CD14-positive monocyte (primary cell): ENCODE measurements at regions not wholly inside any gene's neighbourhood (a gene's known extent, or its start where the extent isn't known, plus 50 kb on each side); places are given as distances from the start of the nearest gene placed in this dataset.

Source experiments
- DNase-seq, 3 donors: peaks; one replicate each; pipeline ENCODE4 v3.0.0-alpha.2; 2011 to 2022
- H2AFZ ChIP-seq: 2 replicates; pipeline ENCODE4 v1.6.0; 2012; ENCODE audit warnings: mild to moderate bottlenecking, low read depth, low read length, inconsistent platforms; ENCODE audit not compliant: insufficient read depth, poor library complexity, severe bottlenecking
- H3K27ac ChIP-seq, 2 donors: 1 replicate in 1 of 2; 2 replicates in 1 of 2; pipeline ENCODE4 v1.5.1; 2012 to 2013; ENCODE audit warnings: low read length in 2 of 2, control low read depth in 1 of 2, inconsistent platforms in 1 of 2, low read depth in 1 of 2, mild to moderate bottlenecking in 1 of 2
- H3K27me3 ChIP-seq, 2 donors: one replicate each; pipeline versions ENCODE4 v1.6.0 to v1.6.1; 2011 to 2013; ENCODE audit warnings: low read length in 2 of 2; ENCODE audit not compliant: control insufficient read depth in 2 of 2, insufficient read depth in 2 of 2
- H3K36me3 ChIP-seq, 2 donors: replicated peaks in 1 of 2; 1 replicate in 1 of 2; 2 replicates in 1 of 2; pipeline versions ENCODE4 v1.5.1 to v1.6.1; 2012 to 2013; ENCODE audit warnings: low read length in 2 of 2, control low read depth in 1 of 2, inconsistent platforms in 1 of 2, mild to moderate bottlenecking in 1 of 2; ENCODE audit not compliant: insufficient read depth in 2 of 2, control insufficient read depth in 1 of 2
- H3K4me1 ChIP-seq, 2 donors: 1 replicate in 1 of 2; 2 replicates in 1 of 2; pipeline versions ENCODE4 v1.5.1 to v1.6.1; 2012 to 2013; ENCODE audit warnings: low read length in 2 of 2, control low read depth in 1 of 2, inconsistent platforms in 1 of 2, mild to moderate bottlenecking in 1 of 2, moderate library complexity in 1 of 2; ENCODE audit not compliant: insufficient read depth in 2 of 2, control insufficient read depth in 1 of 2
- H3K4me2 ChIP-seq: replicated peaks from 2 replicates; pipeline ENCODE3; 2012; ENCODE audit warnings: low read length, moderate library complexity, mild to moderate bottlenecking; ENCODE audit not compliant: poor library complexity, severe bottlenecking; ENCODE audit errors: extremely low read depth
- H3K4me3 ChIP-seq, 3 experiments: fragments of 200-600 bp in 1 of 3; sonication (generic) in 1 of 3; replicated peaks in 1 of 3; 1 replicate in 2 of 3; 2 replicates in 1 of 3; pipeline ENCODE4 v1.5.1; 2011 to 2013; ENCODE audit warnings: low read length in 3 of 3, mild to moderate bottlenecking in 3 of 3, control low read depth in 2 of 3, low read depth in 2 of 3, inconsistent platforms in 1 of 3, moderate library complexity in 1 of 3
- H3K79me2 ChIP-seq: 2 replicates; pipeline ENCODE4 v1.6.0; 2012; ENCODE audit warnings: mild to moderate bottlenecking, control low read depth, inconsistent platforms, low read length, moderate library complexity; ENCODE audit not compliant: insufficient read depth
- H3K9ac ChIP-seq: 2 replicates; pipeline ENCODE4 v1.6.0; 2017; ENCODE audit warnings: low read length, mild to moderate bottlenecking; ENCODE audit not compliant: insufficient read depth, poor library complexity, severe bottlenecking
- H3K9me3 ChIP-seq, 2 donors: replicated peaks in 1 of 2; 1 replicate in 1 of 2; 2 replicates in 1 of 2; pipeline versions ENCODE4 v1.5.1 to v1.6.1; 2012 to 2013; ENCODE audit warnings: low read length in 2 of 2, control low read depth in 1 of 2; ENCODE audit not compliant: control insufficient read depth in 1 of 2, insufficient read depth in 1 of 2
- H4K20me1 ChIP-seq: 2 replicates; pipeline ENCODE4 v1.6.0; 2012; ENCODE audit warnings: mild to moderate bottlenecking, low read length, control low read depth, moderate library complexity; ENCODE audit not compliant: insufficient read depth
- H3K27ac Mint-ChIP-seq, 7 donors: one replicate each; pipeline ENCODE4 v1.8.0; 2020; ENCODE audit warnings: mild to moderate bottlenecking in 7 of 7, mixed read lengths in 7 of 7, moderate library complexity in 6 of 7, inconsistent platforms in 2 of 7
- H3K27me3 Mint-ChIP-seq, 3 donors: one replicate each; pipeline ENCODE4 v1.8.0; 2021 to 2022; ENCODE audit warnings: low read depth in 3 of 3, mild to moderate bottlenecking in 3 of 3, mixed read lengths in 3 of 3, moderate library complexity in 3 of 3, inconsistent platforms in 1 of 3
- H3K36me3 Mint-ChIP-seq, 2 donors: one replicate each; pipeline ENCODE4 v1.8.0; 2020; ENCODE audit warnings: mixed read lengths in 2 of 2, inconsistent platforms in 1 of 2, mild to moderate bottlenecking in 1 of 2
- H3K4me1 Mint-ChIP-seq: one replicate; pipeline ENCODE4 v1.8.0; 2020; ENCODE audit warnings: mild to moderate bottlenecking, mixed read lengths
- H3K4me3 Mint-ChIP-seq, 2 donors: one replicate each; pipeline ENCODE4 v1.8.0; 2020; ENCODE audit warnings: mild to moderate bottlenecking in 2 of 2, mixed read lengths in 2 of 2, moderate library complexity in 1 of 2
- H3K9me3 Mint-ChIP-seq, 7 donors: one replicate each; pipeline ENCODE4 v1.8.0; 2020 to 2022; ENCODE audit warnings: mixed read lengths in 7 of 7, mild to moderate bottlenecking in 6 of 7, moderate library complexity in 6 of 7, inconsistent platforms in 2 of 7
- CTCF ChIP-seq: fragments of 200-600 bp; IDR thresholded peaks from one replicate; pipeline ENCODE4 v1.8.0; 2022; ENCODE audit warnings: antibody characterized with exemption, mild to moderate bottlenecking
- WGBS: methylation state at CpG from one replicate; pipeline ENCODE4 v1.1.5; 2013; ENCODE audit warnings: missing lambda C conversion rate; ENCODE audit not compliant: insufficient coverage; 5-methylcytosine and 5-hydroxymethylcytosine counted together
- intact Hi-C, 2 donors: fragments of 100-400 bp; cut with micrococcal nuclease; formaldehyde crosslinking; loops; one replicate each; pipeline versions ENCODE4 v1.15.0 to v1.15.1; 2023

GRCh38 chr3:106175276-106175675 is 306.5 kb upstream of the CBLB start:
- Mint-ChIP-seq H3K4me3 (no peak overlapping the region), H3K9me3 (no peaks in the 10 kb centered on the region), H3K27me3 (no peaks in the 10 kb centered on the region), H3K4me1 (peaks cover 27% of the 10 kb centered on the region), H3K36me3 (no peaks in the 10 kb centered on the region), H3K27ac (no peak overlapping the region)
- Histone ChIP-seq H3K27me3 (no peaks in the 10 kb centered on the region), H2AFZ (no peak overlapping the region), H3K9me3 (no peaks in the 10 kb centered on the region), H3K4me2 (no peak overlapping the region), H3K4me3 (no peak overlapping the region), H3K79me2 (no peaks in the 10 kb centered on the region), H3K4me1 (peaks cover 0 to 11% of the 10 kb centered on the region in 2 donors), H3K9ac (no peak overlapping the region), H3K36me3 (no peaks in the 10 kb centered on the region), H3K27ac (no peak overlapping the region), H4K20me1 (no peaks in the 10 kb centered on the region)
- no peak for TF ChIP-seq CTCF
- intact Hi-C loops: no loop called here
- WGBS: no CpG with 5 or more reads among the region's 1 CpG
- no peak for DNase-seq

GRCh38 chr3:106176734-106177133 is 307.9 kb upstream of the CBLB start:
- intact Hi-C loops: no loop called here
- Mint-ChIP-seq H3K36me3 (no peaks in the 10 kb centered on the region), H3K9me3 (no peaks in the 10 kb centered on the region), H3K27me3 (no peaks in the 10 kb centered on the region), H3K4me3 (peak overlapping the region; percentile 13 to 84), H3K27ac (peak overlapping the region in 4 of 7 donors; percentile 12 to 85 (median 72)), H3K4me1 (peaks cover 27% of the 10 kb centered on the region)
- peak overlapping the region; percentile 60 for H2AFZ ChIP-seq
- WGBS: no CpG with 5 or more reads among the region's 3 CpGs
- H3K4me2 ChIP-seq: peak overlapping the region; percentile 53
- H3K4me3 ChIP-seq: peak overlapping the region in 2 of 3 experiments; percentile 48 to 63
- no peaks in the 10 kb centered on the region for H3K27me3 ChIP-seq
- peak overlapping the region in 1 of 2 donors; percentile 72 for H3K27ac ChIP-seq
- H3K9me3 ChIP-seq: no peaks in the 10 kb centered on the region
- TF ChIP-seq CTCF: no peak
- H3K79me2 ChIP-seq: no peaks in the 10 kb centered on the region
- DNase-seq: peak in 1 of 3 donors; percentile 4
- H4K20me1 ChIP-seq: no peaks in the 10 kb centered on the region
- no peaks in the 10 kb centered on the region for H3K36me3 ChIP-seq
- H3K4me1 ChIP-seq: peaks cover 0 to 11% of the 10 kb centered on the region in 2 donors
- H3K9ac ChIP-seq: peak overlapping the region; percentile 53
